ENCODE measurements at regions not wholly inside any gene's neighbourhood (a gene's known extent, or its start where the extent isn't known, plus 50 kb on each side); places are given as distances from the start of the nearest gene placed in this dataset.
"Not testable (repeated sequence)": the region's sequence is repeated elsewhere in the genome, so short reads cannot be mapped to it uniquely, and the experiment has no call there.

DNA sequence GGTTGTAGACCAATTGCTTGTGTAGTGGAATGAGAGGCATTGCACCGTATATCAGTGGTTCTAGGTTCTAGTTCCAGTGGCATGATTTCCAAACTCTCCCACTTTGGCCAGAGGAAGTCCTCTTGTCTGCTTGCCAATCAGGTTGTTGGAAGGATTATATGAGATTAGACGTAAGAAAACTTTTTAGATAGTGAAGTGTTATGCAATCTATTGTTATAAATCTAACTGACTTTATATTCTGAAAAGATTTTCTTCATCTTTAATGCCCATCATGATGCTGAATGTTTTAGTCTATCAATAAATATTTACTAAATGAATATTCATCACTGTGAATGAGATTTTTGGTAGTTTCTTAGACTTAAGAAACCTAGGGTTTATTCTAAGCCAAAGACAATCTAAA, 152.6 kb downstream of the TFPI2 start:
- no peak for FAIRE-seq

DNA sequence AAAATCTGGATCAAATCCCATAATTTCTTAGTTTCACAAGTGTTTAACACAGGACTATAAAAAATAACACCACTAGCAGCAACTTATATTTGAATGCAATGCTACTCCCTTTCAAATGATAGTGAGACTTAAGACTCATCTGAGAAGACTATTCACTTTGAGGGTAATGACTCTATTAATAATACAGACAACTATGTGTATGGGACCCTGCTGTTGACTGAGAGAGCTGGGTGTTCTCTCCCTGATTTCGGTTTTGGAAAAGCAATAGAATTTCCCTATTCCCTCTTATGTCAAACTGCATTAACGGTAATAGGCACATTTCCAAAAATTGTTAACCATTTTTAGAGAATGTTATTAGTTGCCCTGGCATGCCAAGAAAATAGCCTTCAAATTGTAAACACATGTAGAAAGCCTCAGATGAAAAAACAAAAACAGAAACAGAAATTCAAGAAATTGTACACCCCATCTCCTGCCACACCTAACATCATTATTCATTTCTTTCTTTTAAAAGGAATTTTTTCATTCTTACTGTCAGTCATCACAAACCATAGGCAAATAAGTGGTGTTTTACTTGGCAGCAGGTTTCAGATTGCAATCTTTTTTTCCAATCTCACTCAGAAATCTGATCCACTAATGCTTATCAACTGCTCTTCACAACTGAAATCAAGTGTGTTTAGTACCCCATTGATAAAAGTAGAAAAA, 153.7 kb downstream of the TFPI2 start:
- FAIRE-seq, result no peak

DNA sequence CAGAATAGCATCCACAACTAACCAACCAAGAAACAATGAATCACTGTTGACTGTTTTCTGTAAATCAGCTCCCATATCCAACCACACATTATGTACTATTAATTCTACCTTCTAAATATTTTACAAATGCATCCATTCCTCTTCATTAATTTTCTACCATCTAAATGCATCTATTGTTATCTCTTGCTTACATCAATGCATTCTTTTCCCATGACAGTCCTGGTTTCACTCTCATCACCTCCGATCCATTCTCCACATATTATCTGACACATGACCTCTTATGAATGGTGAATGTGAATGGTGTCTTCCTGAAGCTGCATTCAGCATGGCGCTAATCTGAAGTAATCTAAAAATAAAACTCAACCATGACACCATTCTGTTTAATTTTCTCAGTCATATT, 153.8 kb upstream of the CALCR start:
- FAIRE-seq, result no peak

DNA sequence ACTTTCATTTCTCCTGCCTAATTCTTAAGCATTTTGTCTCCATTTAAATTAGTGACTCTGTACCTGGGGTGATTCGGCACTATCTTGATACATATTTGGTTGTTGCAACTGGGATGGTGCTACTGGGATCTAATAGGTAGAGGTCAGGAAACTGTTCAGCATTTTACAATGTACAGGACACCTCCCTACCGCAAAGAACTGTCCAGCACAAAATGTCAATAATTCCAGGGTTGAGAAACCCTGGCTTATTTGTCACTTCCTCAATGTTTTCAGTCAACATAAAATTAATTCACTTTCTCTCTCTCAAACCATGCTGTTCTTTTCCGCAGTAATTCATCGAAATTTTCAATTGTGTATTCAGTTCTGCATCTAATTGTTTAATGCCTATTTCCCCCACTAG, 151.4 kb upstream of the CALCR start:
- FAIRE-seq, result no peak

DNA sequence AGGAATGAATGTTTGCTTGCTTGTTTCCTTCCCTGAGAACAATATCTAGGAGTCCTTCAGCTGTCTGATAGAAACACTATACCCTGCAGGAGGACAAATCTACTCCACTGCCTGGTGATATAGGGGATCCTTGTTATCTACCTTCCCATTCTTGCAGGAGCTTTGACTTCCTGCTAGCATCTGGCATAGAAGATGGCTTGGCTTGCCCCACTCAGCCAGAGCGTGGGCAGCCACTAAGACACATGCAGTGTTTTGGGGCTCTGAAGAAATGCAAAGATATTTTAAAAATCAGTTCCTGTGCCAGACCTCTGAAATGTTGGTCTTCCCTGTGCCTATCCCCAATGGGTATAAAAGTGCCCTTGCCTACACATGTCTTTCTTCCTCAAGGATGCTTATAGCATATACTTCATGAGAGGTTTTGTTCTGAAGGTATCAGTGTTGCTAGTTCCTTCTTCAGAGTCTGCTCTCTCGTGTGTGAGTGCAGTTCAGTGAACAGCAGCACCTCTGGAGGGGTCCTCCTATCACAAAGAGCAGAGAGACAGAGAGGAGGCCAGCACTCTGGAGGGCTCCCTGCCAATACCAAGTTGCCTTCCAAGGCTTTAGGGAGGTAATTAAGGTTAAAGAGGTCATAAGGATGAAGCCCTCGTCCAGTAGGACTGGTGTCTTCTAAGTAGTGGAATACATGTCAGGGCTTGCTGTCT, 149.1 kb upstream of the CALCR start:
- FAIRE-seq, result no peak

DNA sequence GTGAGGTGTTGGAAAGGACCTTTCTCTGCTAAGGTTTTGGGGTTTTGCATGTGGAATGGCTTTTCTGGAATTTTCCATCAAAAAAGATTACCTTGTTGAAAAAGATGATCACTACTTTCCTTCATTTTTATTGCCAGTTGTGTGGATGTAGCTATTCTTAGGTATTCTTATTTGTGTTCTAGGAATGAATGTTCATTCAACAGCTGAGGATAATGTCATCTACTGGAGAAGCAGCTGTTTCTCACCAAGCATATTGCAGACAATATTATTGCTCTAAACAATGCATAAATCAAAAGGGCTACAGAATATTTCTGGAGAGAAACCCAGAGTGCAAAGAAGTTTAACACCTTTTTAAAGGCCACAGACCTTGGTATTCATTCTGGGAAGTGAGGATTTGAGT, 145.6 kb upstream of the CALCR start:
- no peak for FAIRE-seq

DNA sequence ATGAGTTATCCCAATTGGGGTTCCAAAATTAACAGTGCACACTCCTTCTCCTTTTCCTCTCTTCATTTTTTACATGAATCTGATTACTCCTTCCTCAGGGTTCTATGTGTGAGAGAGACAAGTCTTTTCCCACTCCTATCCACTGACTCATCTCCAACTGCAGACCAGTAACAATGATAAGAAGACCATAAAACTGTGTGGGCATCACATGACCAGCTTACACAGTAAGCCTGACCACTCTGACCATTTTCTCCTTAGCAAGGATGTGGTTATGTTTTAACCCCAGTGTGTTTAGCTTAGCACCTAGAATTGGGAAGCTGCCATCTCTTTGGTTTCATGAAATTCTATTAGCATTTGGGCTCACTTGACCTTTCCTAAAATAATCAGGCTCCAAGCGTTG, 145.0 kb upstream of the CALCR start:
- FAIRE-seq, result no peak

DNA sequence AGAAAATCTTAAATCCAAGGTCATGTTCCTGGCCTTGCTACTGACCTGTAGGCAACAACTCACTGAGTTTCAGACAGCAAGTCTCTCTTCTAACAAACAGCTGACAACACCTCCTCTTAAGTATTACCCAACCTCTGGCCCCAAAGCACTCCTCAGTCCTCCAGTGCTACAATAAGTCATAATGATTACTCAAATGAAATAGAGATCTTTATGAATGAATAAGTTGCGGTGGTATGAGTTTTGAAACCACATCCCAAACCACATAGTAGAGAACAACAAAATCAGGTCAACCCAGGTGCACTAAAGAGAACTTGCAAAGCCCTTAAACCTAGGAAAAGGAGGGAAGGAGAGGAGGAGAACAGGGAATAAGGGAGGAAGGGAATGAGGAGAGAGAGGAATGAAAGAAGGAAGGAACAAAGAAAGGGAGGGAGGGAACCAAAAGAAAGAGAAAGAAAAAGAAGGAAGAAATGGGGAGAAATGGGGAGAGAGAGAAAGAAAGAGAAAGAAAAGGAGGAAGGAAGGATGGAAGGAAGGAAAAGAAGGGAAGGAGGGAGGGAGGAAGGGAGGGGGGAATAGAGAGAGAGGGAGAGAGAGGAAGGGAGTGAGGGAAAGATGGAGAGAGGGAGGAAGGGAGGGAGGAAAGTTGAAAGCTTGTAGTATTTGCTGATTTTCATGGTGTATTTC, 142.8 kb upstream of the CALCR start:
- FAIRE-seq, result no peak

DNA sequence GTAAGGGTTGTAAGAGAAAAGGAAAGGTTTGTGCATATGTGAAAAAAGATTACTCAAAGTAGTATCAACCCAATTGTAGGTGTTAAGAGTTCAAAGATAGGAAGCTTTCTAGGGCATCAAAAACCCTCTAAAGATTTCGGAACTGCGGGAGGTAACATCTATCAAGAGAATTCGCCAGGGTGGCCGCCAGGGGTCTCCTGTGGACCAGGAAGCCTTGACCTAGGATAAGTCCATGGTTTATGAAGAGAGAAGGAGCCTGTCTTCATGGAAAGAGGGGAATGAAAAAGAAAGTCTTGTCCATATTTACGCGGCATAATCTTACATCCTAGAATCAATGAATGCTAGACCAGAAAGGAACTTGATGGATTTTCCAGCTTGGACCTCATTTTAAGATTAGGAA, 140.7 kb upstream of the CALCR start:
- FAIRE-seq, result no peak

DNA sequence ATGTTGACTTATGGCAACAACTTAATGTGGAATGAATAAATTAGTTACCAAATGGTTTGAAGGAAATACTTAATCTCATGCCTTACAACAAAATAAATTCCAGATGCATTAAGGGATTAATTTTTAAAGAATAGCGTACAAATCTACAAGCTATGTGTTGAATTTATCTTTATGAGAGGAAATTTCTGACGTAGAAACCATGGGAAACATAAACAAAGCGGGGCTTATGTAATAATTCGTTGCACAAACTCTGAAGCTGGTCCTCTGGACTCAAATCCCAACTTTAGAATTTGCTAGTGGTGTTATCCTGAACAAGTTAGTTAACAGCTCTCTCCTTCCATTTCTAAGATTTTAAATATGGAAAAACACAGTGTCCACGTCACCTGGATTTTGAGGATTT, 137.4 kb upstream of the CALCR start:
- FAIRE-seq, result no peak

DNA sequence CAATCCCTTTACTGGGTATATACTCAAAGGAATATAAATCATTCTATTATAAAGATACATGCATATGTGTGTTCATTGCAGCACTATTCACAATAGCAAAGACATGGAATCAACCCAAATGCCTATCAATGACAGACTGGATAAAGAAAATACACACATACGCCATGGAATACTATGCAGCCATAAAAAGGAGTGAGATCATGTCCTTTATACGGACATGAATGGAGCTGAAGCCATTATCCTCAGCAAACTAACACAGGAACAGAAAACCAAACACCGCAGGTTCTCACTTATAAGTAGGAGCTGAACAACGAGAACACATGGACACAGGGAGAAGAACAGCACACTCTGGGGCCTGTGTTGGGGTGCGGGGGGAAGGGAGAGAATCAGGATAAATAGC, 133.7 kb upstream of the CALCR start:
- not testable (repeated sequence) for FAIRE-seq

DNA sequence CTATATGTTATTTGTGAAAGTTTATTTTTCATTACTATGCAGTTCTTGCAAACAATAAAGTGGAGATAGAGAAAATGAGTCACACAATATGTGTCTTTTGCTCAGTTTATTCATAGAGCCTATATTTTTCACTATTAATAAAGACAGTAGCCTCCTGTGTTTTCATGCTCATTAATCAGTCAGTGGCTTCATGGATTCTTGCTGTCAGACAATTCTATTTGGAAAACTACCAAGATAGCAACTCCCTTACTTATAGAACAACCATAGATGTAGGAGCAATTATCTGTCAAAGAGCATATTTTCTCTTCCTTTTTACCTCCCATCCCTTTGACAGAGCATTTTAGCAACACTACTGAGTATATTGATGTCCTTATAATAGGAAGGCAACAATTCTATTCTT, 132.7 kb upstream of the CALCR start:
- no peak for FAIRE-seq

DNA sequence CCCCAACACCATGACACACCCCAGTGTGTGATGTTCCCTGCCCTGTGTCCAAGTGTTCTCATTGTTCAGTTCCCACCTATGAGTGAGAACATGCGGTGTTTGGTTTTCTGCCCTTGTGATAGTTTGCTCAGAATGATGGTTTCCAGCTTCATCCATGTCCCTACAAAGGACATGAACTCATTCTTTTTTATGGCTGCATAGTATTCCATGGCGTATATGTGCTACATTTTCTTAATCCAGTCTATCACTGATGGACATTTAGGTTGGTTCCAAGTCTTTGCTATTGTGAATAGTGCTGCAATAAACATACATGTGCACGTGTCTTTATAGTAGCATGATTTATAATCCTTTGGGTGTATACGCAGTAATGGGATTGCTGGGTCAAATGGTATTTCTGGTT, 131.6 kb upstream of the CALCR start:
- FAIRE-seq, result not testable (repeated sequence)

DNA sequence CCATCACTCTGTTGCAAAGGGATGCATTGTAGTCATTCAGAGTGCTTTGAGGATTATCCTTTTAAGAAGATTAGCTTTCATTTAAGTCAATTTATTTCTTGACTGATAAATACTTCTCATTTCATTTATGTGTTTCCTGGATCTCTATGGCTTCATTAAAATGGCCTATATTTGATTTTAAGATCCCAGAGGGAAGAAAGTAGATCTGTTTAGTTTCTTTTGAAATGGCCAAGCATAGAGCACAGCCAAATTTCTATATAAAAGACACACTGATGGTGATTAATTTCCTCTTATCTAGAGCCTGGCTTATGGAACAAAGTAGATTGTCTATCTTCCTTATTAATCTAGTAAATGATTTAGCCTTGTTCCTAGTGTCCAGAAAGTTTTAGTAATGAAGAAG, 129.7 kb upstream of the CALCR start:
- FAIRE-seq, result no peak

DNA sequence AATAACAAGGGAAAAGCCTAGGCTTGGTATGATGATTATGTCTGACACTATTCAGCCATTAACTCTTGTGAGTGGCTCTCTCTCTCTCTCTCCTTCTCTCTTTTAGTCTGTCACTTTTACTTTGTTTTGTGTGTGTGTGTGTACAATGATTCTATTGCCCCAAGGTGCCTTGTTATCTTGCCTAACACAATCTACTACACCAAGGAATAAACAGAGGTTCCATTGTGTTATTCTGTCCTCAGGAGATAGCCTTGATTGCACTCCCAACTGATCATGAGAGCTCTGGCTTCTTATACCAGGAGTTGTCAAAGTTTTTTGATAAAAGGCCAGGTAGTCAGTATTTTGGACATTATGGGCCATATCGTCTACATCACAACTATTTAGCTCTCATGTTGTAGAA, 123.4 kb upstream of the CALCR start:
- no peak for FAIRE-seq

DNA sequence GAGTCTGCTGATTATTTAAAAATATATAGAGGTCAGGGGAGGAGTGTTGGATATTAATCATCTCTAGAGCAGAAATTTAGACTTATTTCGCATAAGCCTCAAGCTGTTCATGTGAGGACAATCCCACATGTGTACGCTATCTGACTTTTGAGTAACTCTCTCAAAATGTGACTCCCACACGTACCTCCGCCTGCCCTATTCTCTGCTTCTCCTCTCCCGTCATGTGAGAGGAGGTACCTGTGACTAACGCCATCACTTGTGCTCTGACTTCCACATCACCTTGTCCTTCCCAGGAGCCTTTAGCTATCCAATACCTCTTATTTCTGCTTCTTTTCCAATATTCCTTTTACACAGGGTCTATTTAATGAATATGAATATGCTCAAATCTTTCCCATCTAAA, 119.3 kb upstream of the CALCR start:
- FAIRE-seq, result no peak

DNA sequence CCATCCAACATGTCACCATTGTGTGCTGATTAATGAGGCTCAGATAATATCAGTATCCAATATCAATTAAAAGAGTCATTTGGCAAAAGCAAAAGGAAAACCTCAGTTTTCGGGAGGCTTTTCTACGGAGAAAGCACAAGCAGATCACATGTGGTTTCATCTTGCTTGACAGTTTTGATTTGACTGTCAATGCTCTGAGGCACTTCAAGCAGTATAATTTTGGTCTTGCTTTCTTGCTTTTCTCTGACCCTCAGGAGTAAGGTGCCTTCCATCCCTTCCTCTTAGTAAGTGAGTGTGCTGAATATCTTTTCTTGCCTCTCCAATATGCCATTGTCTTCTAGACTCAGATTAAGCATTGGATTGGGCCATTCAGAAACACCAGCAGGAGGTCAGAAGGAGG, 115.5 kb upstream of the CALCR start:
- FAIRE-seq, result no peak

DNA sequence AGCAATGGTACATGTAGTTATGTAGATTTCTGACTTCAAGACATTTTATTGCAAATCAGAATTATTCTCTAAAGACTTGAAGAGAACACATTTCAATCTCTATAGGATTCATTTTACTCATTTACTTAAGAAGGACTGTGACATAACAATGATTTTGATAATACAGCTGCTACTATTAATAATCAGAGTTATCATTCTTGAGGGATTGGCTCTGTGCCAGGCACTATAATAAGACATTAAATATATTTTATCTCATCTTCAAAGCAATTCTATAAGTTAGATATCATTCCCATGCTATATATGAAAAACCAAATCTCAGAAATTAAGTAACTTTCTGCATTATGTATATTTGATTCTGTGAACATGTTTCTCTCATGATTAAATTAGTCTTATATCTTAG, 103.7 kb upstream of the CALCR start:
- FAIRE-seq, result peak; percentile 10

DNA sequence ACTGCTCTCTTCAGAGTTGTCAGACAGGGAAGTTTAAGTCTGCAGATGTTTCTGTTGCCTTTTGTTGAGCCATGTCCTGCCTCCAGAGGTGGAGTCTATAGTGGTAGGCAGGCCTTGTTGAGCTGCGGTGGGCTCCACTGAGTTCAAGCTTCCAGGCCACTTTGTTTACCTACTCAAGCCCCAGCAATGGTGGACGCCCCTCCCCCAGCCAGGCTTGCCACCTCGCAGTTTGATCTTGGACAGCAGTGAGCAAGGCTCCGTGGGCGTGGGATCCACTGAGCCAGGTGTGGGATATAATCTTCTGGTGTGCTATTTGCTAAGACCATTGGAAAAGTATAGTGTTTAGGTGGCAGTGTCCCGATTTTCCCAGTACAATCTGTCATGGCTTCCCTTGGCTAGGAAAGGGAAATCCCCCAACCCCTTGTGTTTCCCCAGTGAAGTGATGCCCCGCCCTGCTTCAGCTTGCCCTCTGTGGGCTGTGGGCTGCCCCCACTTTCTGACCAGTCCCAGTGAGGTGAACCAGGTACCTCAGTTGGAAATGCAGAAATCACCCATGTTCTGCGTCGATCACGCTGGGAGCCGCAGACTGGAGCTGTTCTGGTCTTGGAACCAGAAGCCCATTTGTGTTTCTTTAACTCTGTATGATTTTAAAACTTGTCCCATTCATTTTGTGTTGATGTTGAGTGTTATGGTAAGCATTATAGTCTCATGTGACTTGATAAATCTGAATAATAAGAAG, 89.2 kb upstream of the CALCR start:
- no peak for FAIRE-seq

DNA sequence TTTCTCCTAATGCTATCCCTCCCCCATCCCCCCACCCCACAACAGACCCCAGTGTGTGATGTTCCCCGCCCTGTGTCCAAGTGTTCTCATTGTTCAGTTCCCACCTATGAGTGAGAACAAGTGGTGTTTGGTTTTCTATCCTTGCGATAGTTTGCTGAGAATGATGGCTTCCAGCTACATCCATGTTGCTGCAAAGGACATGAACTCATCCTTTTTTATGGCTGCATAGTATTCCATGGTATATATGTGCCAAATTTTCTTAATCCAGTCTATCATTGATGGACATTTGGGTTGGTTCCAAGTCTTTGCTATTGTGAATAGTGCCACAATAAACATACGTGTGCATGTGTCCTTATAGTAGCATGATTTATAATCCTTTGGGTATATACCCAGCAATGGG, 83.6 kb upstream of the CALCR start:
- not testable (repeated sequence) for FAIRE-seq

DNA sequence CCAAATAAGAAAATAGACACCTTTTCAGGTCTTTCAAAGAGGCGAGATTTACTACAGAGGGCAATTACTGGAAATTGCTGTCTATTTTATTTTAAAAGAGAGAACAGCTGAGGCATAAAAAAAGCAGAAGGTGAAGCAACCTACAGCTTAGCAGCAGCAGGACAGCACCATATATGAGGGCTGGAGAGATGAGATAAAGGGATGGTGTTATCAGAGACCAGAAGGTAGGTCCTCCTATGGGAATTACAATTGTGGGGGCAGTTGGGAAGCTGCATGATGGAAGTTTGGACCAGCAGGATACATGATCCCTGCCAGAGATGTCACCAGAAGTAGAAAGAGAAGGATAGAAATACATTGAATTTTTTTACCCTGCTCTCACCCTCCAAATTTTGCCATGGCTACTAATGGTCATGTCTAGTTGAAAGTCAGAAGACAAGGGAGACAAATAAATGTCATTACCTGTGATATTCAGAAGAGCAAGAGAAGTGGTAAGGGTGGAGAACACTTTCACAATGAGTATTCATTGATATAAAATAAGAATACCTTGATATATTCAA, 77.2 kb upstream of the CALCR start:
- no peak for FAIRE-seq

DNA sequence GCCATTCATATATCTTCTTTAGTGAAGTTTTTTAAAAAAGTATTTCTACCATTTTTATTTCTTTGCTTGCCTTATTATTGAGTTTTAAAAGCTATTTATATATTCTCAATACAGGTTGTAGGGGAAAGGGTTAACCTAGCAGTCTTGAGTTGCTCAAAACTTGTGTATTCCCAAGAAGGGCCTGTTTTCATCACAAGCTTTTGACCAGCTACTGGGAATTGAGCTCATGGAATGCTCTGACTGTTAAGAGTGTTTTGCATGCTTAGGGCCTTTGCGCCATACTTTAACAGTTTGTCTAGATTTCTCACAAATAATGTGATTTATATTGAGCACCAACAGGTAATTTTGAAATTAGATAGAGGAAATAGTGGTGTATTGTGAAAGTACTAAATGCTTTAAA, 72.0 kb upstream of the CALCR start:
- no peak for FAIRE-seq

DNA sequence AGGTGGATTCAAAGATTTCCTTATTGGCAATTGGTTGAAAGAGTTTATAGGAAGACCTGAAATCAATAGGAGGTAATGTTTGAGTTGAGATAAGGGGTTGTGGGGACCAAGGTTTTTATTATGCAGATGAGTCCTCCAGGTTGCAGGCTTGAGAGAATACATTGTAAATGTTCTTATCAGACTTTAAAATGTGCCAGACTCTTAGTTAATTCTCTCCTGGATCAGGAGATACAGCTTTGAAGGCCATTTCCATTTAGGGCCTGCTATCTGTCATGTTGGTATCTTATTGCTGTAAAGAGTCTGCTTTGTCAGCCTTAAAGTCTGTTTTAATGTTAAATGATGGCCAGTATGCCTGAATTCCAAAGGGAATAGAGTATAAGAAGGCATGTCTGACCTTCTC, 61.8 kb upstream of the CALCR start:
- FAIRE-seq, result no peak
